GM18519 (cell line): ENCODE measurements at regions not wholly inside any gene's neighbourhood (a gene's known extent, or its start where the extent isn't known, plus 50 kb on each side); places are given as distances from the start of the nearest gene placed in this dataset.
A peak's percentile ranks its signal among the peaks of the same experiment; 100 is the strongest.

ENCODE experiments used
- ATAC-seq: cut with Tn5 transposase; IDR thresholded peaks from one replicate; pipeline ENCODE4 v1.9.1; 2021; ENCODE audit warnings: mild to moderate bottlenecking, moderate library complexity; ENCODE audit not compliant: unreplicated experiment, low FRiP score

GRCh38 chr2:8563814-8564474 lies 117.9 kb upstream of the ID2 start:
- ATAC-seq, result no peak

GRCh38 chr2:8564475-8564874 lies 117.4 kb upstream of the ID2 start:
- ATAC-seq, result no peak

DNA sequence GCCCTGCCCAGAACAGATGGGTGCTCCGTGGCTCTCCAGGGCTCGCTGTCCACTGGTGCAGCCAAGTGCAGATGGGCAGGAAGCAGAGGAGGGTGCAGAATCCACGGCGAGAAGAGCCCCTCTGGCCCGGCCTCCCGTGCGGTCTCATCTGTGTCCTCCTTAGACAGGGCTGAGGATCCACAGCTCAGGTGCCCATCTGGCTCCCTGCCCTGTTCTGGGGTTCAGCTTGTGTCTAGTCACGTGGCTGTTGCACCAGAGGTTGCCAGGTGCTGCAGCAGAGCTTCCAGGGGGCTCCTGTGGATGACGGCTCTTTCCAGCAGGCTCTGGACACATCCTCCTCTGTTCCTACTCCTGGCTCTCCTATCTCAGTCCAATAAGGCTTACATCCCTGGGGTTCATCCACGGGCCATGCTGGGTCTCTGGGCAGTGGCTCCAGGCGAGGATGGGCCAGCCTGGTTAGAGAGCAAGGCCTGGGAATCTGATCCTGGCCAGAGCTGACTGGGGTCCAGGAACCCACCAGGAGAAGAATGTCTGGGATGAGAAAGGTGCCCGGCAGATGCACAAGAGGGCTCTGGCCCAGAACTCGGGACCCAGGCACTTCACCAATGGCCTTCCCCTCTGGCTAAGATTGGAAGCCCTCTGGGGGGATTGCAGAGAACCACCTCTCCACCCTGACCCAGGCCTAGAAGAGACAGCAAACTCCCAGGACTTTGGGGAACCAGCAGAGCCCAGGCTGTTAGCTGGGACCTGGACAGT lies 116.3 kb upstream of the ID2 start:
- no peak for ATAC-seq

GRCh38 chr2:8566155-8566670 lies 115.6 kb upstream of the ID2 start:
- ATAC-seq, result no peak

- no peak for ATAC-seq
Measured at GRCh38 chr2:8566774-8567468, 114.9 kb upstream of the ID2 start.

GRCh38 chr2:8567469-8568260 lies 114.2 kb upstream of the ID2 start:
- ATAC-seq, result no peak

DNA sequence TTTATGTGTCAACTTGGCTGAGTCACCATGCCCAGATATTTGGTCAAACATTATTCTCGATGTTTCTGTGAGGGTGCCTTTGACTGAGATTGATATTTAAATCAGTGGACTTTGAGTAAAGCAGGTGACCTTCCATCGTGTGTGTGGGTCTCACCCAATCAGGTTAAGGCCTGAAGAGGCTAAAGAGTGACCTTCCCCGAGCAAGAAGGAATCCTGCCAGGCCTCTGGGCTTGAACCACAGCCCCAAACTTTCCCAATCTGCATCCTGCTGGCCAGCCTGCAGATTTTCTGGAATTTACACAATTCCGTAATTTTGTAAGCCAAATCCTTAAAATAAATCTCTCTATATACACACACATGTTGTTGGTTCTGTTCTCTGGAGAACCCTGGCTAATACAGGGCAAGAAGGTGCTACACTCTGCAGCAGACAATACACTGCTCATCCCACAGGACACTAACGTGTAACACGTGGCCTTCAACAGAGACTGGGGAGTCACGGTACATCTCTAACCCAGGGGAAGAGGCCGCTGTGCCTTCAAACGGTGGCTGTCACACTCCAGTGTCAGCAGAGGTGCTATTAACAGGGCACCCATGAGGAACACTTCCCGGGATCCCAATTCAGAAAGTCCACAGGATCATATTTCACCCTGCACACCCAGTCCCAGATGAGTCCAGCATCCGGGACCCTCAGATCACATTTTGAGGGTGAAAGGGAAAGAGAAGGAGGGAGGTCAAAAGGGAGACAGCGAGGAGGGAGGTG lies 113.1 kb upstream of the ID2 start:
- no peak for ATAC-seq

- ATAC-seq, result no peak
Measured at GRCh38 chr2:8569332-8569930, 112.4 kb upstream of the ID2 start.

DNA sequence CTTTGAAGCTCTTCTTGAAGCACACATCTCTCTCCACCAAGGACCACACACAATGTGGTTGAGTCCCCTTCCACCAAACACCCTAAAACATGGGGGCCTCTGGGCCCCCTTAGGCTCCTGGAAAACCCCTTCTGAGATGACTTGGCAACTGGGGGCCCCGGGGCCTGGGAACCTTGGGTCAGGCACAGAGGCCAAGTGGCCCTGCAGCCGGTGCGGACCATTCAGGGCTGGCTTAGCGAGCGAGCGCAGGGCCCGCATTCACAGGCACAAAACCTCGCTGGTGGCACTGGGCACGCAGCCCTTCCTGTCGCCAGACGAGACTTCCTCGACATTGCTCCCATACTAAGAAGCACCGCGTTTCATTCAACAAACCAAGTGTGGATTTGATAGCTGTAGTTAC lies 111.2 kb upstream of the ID2 start:
- ATAC-seq, result no peak

- no peak for ATAC-seq
Measured at GRCh38 chr2:8571301-8571791, 110.5 kb upstream of the ID2 start.

DNA sequence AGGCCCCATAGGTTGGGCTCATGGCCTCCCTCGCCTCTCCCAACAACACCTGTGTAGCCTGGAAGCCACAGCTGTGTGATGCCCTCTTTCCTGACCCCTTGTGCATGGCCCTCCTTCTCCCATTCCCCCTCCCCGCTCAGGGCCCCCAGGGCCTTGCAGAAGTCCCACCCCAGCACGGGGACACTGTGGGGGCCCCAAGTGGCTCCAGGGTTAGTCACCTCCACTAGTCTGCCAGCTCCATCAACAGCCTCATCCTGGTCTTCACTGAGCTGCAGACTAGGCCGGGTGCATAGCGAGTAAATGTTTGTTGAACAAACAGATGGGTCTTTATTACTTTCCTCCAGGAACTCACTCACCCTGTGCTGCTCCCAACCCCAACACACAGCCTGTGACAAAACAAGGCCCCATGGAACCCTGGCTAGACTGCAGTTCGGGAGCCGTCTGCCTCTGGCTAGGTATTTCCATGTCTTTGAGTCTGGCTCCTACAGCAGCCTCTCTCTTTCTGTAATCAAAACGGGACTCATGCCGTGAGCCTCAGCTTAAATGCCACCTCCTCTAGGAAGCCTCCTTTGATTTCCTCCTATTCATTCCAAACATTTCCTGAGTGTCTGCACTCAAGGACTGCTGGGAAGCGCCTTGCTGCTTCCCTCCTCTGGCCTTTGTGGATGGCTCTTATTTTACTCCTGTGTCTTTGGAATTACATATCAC lies 109.9 kb upstream of the ID2 start:
- no peak for ATAC-seq

GRCh38 chr2:8572712-8573233 lies 109.1 kb upstream of the ID2 start:
- ATAC-seq, result no peak

GRCh38 chr2:8573234-8573941 lies 108.5 kb upstream of the ID2 start:
- no peak for ATAC-seq

DNA sequence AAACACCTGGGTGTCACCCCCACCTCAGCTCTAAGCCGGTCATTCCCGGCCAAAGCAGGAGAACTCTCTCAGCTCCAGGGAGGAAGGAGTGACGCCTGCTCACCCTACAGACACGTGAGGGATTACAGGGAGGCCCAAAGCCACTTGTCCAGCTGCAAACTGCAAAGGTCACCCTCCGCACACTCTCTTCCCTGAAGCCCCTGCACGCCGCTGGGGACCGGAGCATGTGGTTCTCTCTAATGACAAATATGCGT lies 108.0 kb upstream of the ID2 start:
- ATAC-seq, result no peak

- peak; percentile 55 for ATAC-seq
Measured at GRCh38 chr2:8574196-8575037, 107.4 kb upstream of the ID2 start.

- ATAC-seq, result no peak
Measured at GRCh38 chr2:8575038-8575833, 106.6 kb upstream of the ID2 start.
